NCI-H524 treated with DMSO at 0.1 percent for 48 hours (cell line): ENCODE measurements at regions not wholly inside any gene's neighbourhood (a gene's known extent, or its start where the extent isn't known, plus 50 kb on each side); places are given as distances from the start of the nearest gene placed in this dataset.
"Not testable (repeated sequence)": the region's sequence is repeated elsewhere in the genome, so short reads cannot be mapped to it uniquely, and the experiment has no call there.

ENCODE experiments used
- DNase-seq: peaks from one replicate; lab custom pipeline; 2025; lab: John Stamatoyannopoulos, UW

- DNase-seq: no peak
These were observed 1229.6 kb upstream of the ALCAM start for GRCh38 chr3:104137116-104137515.

- no peak for DNase-seq
These were observed 1221.5 kb upstream of the ALCAM start for GRCh38 chr3:104145164-104145563.

DNA sequence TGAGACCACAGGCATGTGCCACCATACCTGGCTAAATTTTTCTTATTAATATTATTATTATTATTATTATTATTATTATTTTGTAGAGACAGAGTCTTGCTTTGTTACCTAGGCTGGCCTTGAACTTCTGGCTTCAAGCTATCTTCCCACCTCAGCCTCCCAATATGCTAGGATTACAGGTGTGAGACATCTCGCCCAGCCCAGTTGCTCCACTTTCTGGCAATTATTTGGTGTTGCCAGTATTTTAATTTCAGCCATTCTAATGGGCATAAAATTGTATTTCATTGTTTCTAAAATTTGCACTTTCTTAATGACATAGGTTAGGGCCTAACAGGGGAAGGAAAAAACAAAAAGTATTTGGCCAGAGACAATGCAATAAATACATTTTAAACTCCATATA, 1217.6 kb upstream of the ALCAM start:
- no peak for DNase-seq

DNA sequence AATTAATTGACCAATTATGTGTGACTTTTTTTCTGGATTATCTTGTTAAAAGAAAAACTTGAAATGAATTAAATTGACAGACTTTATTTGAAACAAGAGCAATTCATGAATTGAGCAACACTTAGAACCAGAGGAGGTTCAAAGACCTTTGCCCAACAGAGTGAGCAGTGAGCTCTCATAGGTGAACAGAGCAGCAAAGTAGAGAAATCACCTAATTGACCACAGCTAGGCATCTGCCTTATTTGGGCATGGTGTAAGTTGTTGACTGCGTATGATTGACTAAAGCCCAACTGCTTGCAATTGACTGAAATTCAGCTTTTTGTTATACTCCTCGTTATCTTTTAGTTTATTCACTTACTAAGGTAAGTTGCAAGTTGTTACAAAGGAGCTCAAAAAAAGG, 1216.0 kb upstream of the ALCAM start:
- no peak for DNase-seq

DNA sequence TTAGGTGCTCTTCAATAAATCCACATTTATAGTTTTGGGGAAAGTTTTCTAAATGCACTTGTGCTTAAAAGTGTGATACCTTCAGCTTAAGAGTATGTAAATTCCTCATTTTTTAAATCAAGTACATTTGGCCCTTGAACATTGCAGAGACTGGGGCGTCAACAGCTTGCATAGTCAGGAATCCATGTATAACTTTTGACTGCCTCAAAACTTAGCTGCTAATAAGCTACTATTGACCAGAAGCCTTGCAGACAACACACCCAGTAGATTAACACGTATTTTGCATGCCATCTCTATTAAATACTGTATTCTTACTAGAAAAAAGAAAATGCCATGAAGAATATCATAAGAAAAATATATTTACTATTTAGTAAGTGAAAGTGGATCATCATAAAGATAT, 1211.8 kb upstream of the ALCAM start:
- no peak for DNase-seq

- no peak for DNase-seq
These were observed 1200.8 kb upstream of the ALCAM start for GRCh38 chr3:104165866-104166265.

DNA sequence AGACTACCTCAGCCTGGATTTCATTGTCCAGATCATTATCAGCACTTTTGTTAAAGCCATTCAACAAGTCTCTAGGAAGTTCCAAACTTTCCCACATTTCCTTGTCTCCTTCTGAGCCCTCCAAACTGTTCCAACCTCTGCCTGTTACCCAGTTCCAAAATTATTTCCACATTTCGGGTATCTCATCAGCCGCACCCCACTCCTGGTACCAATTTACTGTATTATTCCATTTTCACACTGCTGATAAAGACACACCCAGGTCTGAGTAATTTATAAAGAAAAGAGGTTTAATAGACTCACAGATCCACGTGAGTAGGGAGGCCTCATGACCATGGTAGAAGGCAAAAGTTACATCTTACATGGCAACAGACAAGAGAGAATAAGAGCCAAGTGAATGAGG, 1198.3 kb upstream of the ALCAM start:
- DNase-seq: no peak

DNA sequence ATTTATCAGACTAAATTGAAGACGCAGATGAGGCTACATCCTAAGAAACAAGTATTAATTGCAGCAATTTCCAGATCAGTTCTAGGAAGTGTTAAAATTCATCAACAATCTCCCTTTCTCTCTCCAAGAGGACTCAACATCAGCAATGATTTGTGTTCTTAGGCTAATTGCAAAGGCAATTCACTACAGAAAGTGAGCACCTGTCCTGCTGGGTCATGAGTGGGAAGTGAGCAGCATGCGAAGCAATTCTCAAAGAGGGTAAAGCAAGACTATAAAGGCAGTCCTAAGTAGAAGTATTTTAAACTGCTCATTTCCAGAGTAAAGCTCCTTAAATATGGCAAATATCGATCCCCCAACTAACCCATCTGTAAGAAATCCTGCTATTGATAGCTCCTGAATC, 1191.0 kb upstream of the ALCAM start:
- no peak for DNase-seq

DNA sequence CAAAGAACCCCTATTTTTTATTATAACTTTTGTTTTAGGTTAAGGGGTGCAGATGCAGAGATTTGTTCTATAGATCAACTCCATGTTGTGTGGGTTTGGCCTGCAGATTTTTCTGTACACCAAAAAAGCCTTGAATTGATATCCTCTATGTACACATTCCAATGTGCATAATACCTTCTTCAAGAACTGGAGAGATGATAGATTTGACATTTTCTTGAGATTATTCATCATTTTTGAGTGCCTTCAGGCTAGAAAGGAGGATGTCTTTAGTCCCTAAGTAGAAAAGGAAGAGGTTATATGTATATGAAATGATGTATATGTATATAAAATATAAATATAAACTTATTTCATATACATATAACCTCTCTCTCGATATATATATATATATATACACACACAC, 1190.0 kb upstream of the ALCAM start:
- DNase-seq: no peak

DNA sequence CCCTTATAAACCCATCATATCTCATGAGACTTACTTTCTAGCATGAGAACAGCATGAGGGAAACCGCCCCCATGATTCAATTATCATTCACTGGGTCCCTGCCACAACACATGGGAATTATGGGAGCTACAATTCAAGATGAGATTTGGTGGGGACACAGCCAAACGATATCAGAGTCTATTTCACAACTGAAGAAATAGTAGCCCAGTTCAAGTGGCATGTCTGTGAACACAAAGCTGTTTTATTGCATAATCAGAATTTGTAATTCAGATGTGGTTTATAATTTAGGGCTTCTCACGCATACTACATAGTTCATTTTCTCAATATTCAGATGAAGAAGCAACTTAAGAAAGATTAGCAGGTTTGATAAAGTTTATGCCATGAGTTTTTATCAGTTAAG, 1188.0 kb upstream of the ALCAM start:
- DNase-seq: no peak

GRCh38 chr3:104180906-104181305, 1185.8 kb upstream of the ALCAM start:
- DNase-seq: no peak

- no peak for DNase-seq
These were observed 1176.0 kb upstream of the ALCAM start for GRCh38 chr3:104190681-104191080.

GRCh38 chr3:104198131-104198530, 1168.6 kb upstream of the ALCAM start:
- DNase-seq: no peak

DNA sequence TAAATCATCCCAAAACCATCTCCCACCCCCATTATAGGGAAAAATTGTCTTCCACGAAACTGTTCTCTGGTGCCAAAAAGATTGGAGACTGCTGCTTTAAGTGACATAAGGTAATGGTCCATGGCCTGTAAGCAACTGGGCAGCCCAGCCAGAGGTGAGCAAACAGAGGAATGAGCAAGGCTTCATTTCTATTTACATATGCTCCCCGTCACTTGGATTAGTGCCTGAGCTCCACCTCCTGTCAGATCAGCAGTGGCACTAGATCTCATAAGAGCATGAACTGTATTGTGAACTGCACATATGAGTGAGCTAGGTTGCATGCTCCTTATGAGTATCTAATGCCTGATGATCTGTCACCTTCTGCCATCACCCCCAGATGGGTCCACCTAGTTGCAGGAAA, 1159.8 kb upstream of the ALCAM start:
- DNase-seq: peak; percentile 5

- DNase-seq: no peak
These were observed 1152.4 kb upstream of the ALCAM start for GRCh38 chr3:104214277-104214676.

DNA sequence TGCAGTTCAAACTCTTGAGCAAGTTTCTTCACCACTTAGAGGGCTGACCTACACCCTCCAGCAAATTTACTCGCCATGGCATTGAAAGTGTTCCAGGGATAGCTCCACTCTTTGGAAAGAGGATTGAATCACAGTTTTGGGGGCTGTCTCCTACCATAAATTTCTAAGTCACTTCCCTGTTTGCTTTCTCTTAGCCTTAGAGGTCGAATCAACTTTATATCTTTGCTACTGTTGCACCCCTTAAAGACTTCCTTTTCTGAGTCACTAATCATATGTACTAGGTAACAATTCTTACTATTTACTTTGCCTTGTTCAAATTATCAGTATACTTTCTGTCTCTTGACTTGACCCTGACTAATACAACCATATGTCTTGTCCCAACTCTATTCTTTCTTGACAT, 1151.8 kb upstream of the ALCAM start:
- DNase-seq: no peak

- DNase-seq: peak; percentile 85
These were observed 1147.7 kb upstream of the ALCAM start for GRCh38 chr3:104219046-104219445.

DNA sequence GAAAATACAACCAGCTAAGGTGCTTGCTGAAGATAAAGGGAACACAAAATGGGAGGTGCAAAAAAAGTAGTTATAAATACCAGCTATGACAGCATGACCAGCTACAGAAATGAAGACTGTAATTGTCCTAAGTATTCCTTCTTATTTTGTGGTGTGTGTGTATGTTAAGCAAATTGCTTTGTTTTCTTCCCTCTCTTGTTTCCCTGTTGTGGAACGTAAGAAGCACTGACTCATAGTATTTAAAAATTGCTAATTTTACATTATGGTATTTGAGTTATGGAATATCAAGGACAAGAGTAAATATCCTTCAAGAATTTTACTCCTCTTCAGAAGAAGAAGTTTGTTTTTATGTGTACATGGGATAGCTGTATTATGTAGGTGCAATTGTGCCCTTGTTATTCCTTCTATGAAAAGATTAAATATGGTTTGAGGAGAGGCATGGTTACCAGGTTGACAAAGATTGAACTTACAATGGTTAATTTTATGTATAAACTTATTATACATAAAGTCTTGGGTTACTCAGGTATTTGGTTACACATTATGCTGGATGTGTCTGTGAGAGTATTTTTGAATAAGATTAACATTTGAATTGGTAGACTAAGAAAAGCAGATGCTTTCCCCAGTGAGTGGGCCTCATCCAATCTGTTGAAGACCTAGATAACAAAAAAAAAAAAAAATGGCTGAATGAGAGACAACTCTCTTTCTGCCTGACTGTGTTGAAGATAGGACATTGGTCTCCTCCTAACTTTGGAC, 1132.1 kb upstream of the ALCAM start:
- DNase-seq: no peak

- DNase-seq: no peak
These were observed 1122.0 kb upstream of the ALCAM start for GRCh38 chr3:104244680-104245220.

DNA sequence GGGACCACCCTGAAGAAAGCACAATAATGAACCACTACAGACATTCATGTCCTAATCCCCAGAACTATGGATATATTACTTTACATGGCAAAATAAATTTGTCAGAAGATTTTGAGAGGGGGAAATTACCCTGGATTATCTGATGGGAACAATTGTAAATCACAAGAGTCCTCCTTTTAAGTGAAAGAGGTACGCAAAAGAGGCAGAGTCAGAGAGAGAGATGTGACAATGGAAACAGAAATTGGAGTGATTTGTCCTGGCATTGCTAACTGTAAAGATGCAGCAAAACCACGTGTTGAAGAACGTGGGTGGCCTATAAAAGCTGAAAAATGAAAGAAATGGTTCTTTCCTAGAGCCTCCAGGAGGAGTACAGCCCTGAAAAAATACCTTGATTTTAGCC, 1121.4 kb upstream of the ALCAM start:
- DNase-seq: no peak

DNA sequence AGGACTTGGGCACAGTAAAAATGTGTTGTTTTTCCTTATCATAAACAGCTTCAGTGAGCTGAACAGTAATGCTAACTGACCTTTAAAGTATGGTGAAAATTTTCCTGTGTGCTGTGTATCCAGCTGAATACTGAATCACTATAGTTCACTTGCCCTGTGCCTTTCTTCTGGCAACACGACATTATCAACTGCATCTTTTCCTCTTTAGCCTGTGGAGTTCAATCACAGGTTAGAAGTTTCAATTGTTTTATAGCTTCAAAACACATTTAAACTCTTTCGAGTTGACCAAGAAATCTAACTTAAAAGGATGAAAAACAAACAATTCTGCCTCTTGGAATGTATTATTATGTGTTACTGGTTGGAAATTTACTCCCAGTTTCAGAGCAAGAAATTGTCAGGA, 1120.7 kb upstream of the ALCAM start:
- no peak for DNase-seq

DNA sequence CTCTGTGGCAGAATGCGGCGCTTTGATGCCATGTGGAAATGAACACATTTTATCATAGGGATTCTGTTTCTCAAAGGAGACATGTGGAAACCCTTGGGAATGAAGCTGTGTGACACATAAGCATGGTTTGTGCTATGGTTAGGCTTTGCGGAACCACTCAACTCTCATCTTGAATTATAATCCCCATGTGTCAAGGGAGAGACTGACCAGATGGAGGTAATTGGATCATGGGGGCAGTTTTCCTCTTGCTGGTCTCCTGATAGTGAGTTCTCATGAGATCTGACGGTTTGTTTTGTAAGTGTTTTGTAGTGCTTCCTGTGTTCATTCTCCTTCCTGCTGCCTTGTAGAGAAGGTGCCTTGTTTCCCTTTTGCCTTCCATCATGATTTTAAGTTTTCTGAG, 1109.2 kb upstream of the ALCAM start:
- DNase-seq: peak; percentile 100

DNA sequence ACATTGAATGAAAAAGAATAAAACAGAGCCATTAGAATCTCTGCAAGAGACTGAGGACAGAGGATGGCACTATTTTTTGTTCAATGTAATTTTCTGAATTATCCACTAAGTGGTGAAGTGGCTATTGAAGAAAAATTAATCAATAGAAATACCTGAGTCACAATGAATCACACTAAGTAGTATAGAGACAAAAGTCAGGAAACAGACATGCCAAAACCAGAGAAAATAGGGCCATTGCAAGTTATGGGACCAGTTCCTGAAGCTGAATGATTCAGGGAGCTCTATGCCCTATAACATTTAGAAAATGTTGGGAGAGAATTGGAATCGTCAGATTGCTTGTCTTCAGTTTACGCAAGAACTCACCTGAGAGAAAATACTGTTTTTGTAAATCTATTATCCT, 1103.2 kb upstream of the ALCAM start:
- DNase-seq: no peak

- DNase-seq: not testable (repeated sequence)
These were observed 1100.5 kb upstream of the ALCAM start for GRCh38 chr3:104266219-104266618.
